HL-60/S4 (cell line): ENCODE measurements at regions not wholly inside any gene's neighbourhood (a gene's known extent, or its start where the extent isn't known, plus 50 kb on each side); places are given as distances from the start of the nearest gene placed in this dataset.

Experiments used
- in situ Hi-C: fragments of 300-500 bp; cut with MboI; formaldehyde crosslinking; loops from 2 replicates; pipeline ENCODE4 v1.14.3; 2022; ENCODE audit warnings: low sequenced_read_pairs

GRCh38 chr7:25544254-25544653, 316.0 kb upstream of the NPVF start:
- in situ Hi-C loops = no loop called here

- in situ Hi-C loops = no loop called here
Measured at GRCh38 chr7:25545124-25546008, 317.1 kb upstream of the NPVF start.

- in situ Hi-C loops = no loop called here
Measured at GRCh38 chr7:25546306-25546705, 318.0 kb upstream of the NPVF start.

DNA sequence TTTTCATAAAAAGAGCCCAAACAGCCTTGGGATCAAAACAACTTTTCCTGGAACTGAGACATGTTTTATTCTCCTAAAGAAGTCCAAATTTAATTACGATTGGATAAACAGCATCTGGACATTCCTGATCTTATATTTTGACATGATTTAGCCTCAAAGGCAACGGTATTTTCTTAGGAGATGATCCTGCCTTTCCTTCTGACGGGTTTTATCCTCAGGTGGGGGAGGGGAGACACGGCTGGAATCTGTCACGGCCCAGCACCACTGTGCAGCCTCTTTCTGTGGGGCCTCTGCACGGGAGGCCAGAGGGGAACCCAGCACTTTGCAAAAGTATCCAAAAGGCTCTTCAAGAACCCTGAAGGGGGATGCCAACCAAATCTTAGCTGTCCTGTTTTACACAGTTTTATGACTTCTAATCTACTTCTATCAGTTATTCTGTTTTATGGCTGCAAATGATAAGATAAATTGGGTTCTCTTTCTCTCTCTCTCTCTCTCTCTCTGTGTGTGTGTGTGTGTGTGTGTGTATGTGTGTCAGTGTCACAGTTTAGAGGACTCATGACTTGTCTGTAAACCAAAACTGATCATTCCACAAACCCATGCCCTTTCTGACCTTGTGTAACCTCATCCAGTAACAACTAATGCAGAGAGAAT, 321.1 kb upstream of the NPVF start:
- in situ Hi-C loops = no loop called here

GRCh38 chr7:25550149-25550548, 321.9 kb upstream of the NPVF start:
- in situ Hi-C loops = no loop called here

DNA sequence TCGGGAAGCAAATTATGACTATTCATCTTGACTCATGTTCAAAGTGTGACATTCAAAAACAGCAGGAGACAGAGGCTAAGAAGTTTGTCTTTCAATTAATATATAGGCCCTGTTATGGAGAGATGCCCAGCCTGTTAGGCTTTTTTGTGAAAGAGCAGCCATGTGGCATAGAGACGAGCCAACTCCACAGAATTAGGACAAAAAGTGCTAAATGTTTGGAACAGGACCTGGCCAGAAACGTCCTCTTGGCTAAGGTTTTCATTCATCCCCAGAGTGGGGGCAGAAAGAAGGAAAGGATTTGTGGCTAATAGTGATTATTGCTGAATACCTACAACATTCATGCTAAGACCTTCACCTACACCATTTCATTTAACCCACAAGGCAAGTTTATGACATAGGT, 324.7 kb upstream of the NPVF start:
- in situ Hi-C loops = no loop called here

DNA sequence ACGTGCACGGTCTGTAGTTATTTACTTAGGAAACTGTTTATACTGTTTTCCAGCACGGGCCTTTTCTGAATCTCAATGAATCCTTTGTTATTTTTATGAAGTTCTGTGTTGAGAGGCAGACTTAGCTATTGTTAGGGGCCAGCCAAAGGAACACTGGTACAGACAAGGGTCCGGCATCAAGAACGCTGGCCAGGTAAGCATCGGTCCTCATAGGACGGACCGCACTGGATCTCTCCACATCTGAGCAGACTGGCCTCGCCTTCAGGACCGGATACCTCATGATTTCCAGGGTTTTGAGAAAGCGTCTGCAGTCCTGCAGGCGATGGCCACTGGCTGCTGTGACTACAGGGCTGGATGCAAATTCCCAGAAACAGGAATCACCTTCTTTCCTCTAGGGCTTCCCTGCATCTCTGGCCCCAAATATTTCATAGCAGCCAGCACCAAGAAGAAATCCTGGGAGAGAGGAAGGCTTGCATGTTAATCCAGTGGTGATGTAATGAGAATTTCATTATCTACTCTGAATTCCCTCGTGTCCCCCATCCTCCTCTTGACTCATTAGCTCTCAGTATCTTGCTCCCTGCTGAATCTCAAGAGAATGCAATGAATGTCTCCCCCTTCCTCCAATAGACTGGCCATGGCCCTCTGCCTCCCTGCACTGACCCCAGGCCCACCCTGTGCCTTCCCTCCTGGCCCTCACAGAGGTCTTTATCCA, 325.4 kb upstream of the NPVF start:
- in situ Hi-C loops = no loop called here

DNA sequence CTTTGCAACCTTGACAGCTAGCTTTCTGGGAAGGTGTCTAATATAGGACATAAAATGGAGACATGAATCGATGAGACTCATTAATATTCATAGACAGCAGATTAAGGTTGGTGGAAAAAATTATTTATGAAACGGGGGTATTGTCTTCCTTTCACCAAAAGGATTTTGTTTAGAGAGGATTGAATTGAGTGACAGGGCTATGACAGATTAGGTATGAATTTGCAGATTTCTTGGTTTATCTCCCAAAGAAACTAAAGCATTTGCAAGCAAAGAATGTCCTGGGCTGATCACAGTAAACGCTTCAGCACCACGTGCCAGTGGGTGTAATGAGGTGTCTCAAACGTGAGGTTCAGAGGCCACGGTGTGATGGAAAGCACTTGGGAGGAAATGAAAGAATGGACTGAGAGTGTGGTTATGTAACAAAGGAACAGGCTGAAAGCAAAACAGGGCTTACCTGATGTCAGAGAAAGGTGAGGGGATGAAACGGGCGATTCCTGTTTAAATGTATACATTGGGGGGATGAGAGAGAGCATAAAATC, 329.2 kb upstream of the NPVF start:
- in situ Hi-C loops = no loop called here

DNA sequence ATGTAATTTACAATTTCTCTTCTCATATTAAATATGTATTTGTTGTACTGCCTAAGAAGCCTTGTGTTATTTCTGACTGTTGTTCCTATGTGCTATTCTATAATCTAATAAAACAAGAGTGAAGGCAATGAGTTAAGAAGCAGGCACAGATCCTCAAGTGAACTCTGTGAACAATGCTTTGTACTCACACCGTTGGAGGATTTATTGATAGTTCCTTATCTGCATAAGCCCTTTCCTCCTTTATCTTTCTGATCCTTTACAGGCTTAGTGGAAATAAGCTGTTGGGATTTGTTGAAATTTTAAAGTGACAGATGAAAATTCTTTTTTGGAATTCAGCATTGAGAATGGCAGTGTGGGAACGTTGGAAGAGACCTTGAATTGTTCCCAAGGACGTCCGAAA, 329.6 kb upstream of the NPVF start:
- in situ Hi-C loops = no loop called here

GRCh38 chr7:25558605-25559004, 330.3 kb upstream of the NPVF start:
- in situ Hi-C loops = no loop called here

GRCh38 chr7:25559581-25560367, 331.5 kb upstream of the NPVF start:
- in situ Hi-C loops = loop anchor here (5.0 kb wide), 1 partner anchor 302 kb away; no protein-coding TSS in a partner anchor

- in situ Hi-C loops = loop anchor here (5.0 kb wide), 1 partner anchor 305 kb away; no protein-coding TSS in a partner anchor
Measured at GRCh38 chr7:25562673-25563182, 334.4 kb upstream of the NPVF start.

DNA sequence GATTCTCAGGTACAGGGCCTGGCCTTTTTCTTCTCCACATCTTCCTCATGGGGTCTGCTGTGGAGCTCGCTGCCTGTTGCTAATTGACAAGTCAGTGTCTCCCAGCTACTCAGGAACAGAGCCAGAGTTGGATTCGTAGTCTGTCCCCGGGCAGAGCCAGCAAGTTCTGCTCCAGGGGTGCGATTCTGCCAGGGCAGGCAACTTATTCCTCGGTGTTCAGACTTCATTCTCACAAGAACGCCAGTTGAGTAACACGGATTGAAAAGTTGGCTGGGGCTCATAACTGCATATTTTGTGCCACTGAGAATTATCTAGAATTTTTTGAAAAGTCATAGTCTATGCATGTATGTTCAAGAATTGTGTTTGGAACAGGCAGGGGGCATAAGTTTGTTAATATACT, 336.7 kb upstream of the NPVF start:
- in situ Hi-C loops = no loop called here

GRCh38 chr7:25565949-25566348, 337.7 kb upstream of the NPVF start:
- in situ Hi-C loops = no loop called here

- in situ Hi-C loops = no loop called here
Measured at GRCh38 chr7:25567430-25567829, 339.1 kb upstream of the NPVF start.

DNA sequence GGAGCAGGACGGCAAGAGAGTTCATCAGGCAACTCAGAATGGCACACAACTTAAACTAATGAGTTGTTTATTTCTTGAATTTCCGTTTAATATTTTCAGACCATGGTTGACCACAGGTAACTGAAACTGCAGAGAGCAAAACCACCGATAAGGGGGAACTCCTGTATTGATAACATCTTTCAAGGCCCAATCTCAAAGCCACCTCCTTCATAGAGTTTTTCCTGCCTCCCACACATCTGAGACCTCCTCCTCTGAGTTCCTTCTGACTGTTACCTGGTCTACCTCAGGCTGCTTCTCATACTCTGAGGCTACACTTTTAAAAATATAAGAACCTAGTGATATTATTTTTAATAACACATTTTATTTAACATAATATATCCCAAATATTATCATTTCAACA, 341.5 kb upstream of the NPVF start:
- in situ Hi-C loops = no loop called here

DNA sequence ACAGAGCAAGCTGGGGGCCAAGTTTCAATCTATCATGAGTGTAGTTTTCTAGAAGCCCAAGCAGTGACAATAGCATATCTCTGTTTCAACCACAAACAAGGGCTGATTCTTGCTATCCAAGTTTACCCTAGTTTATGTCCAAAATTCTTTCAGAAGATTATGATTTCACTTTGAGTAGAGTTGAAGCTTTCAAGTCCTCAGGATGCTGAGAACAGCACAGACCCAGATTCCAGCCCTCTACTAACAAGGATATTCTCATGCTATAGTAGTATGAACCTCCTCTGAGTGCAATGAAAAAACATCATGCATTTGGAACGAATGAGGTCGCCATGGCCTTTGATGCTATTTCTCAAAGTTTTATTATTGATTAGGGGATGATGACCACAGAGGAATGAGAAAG, 344.1 kb upstream of the NPVF start:
- in situ Hi-C loops = no loop called here

- in situ Hi-C loops = loop anchor here (25.0 kb wide), 1 partner anchor 262 kb away; no protein-coding TSS in a partner anchor
Measured at GRCh38 chr7:25574828-25575227, 346.5 kb upstream of the NPVF start.

DNA sequence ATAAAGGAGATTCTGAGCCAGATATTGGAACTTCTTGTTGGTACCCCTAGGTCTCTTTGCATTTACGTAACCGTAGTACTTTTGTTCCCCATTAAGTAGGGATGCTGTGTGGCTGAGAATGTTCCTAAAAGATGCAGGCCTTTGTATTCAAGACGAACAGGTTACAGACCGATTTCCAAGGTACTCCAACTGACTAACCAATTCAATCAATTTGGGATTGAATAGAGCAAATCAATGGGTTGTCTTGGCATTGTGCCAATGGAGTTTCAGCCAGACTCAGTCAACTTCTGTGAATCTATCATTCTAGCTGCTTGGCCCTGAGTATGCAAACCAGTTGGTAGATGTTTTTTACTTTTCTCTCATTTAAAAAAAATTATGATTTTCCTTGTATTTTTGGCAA, 347.3 kb upstream of the NPVF start:
- in situ Hi-C loops = loop anchor here (25.0 kb wide), 1 partner anchor 262 kb away; no protein-coding TSS in a partner anchor
